NB4 (cell line): ENCODE measurements at regions not wholly inside any gene's neighbourhood (a gene's known extent, or its start where the extent isn't known, plus 50 kb on each side); places are given as distances from the start of the nearest gene placed in this dataset.

Experiments used
- MAX ChIP-seq: IDR thresholded peaks from 2 replicates; pipeline ENCODE4 v1.6.1; 2011; ENCODE audit warnings: low read depth, low read length
- MYC ChIP-seq: IDR thresholded peaks from 2 replicates; pipeline ENCODE4 v1.6.1; 2011; ENCODE audit warnings: low read depth, low read length
- POLR2A ChIP-seq: IDR thresholded peaks from 2 replicates; pipeline ENCODE4 v1.6.1; 2011; ENCODE audit warnings: mild to moderate bottlenecking; ENCODE audit not compliant: insufficient read length; ENCODE audit errors: extremely low read depth
- TF ChIP-seq, protein P1 (sequence below): IDR thresholded peaks from one replicate; pipeline ENCODE4 v1.5.1; 2012; ENCODE audit warnings: low read depth, low read length

- TF ChIP-seq, protein P1, sequence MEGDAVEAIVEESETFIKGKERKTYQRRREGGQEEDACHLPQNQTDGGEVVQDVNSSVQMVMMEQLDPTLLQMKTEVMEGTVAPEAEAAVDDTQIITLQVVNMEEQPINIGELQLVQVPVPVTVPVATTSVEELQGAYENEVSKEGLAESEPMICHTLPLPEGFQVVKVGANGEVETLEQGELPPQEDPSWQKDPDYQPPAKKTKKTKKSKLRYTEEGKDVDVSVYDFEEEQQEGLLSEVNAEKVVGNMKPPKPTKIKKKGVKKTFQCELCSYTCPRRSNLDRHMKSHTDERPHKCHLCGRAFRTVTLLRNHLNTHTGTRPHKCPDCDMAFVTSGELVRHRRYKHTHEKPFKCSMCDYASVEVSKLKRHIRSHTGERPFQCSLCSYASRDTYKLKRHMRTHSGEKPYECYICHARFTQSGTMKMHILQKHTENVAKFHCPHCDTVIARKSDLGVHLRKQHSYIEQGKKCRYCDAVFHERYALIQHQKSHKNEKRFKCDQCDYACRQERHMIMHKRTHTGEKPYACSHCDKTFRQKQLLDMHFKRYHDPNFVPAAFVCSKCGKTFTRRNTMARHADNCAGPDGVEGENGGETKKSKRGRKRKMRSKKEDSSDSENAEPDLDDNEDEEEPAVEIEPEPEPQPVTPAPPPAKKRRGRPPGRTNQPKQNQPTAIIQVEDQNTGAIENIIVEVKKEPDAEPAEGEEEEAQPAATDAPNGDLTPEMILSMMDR = no peak
- TF ChIP-seq POLR2A = no peak
- no peak for TF ChIP-seq MYC
- TF ChIP-seq MAX = no peak
These were observed 77.9 kb upstream of the NTRK3 start for GRCh38 chr15:88334436-88334835.
